Adipocyte (in vitro differentiated cells): ENCODE measurements at regions not wholly inside any gene's neighbourhood (a gene's known extent, or its start where the extent isn't known, plus 50 kb on each side); places are given as distances from the start of the nearest gene placed in this dataset.

Source experiments
- DNase-seq: peaks from one replicate; pipeline ENCODE4 v3.0.0-alpha.2; 2015; ENCODE audit warnings: low read depth
- H3K27me3 ChIP-seq: replicated peaks from 2 replicates; pipeline ENCODE4 v1.7.0; 2013; ENCODE audit warnings: mild to moderate bottlenecking, low read length, moderate library complexity; ENCODE audit not compliant: control insufficient read depth, insufficient read depth
- H3K36me3 ChIP-seq: 2 replicates; pipeline ENCODE4 v1.7.0; 2013; ENCODE audit warnings: low read length, mild to moderate bottlenecking, moderate library complexity; ENCODE audit not compliant: control insufficient read depth, insufficient read depth, severe bottlenecking
- H3K4me1 ChIP-seq: 2 replicates; pipeline ENCODE4 v1.7.0; 2013; ENCODE audit warnings: mild to moderate bottlenecking, low read length, moderate library complexity; ENCODE audit not compliant: control insufficient read depth, insufficient read depth
- H3K4me3 ChIP-seq: 2 replicates; pipeline ENCODE4 v1.7.0; 2013; ENCODE audit warnings: mild to moderate bottlenecking, low read length, moderate library complexity
- H3K9ac ChIP-seq: 2 replicates; pipeline ENCODE4 v1.7.0; 2013; ENCODE audit warnings: mild to moderate bottlenecking, low read length, moderate library complexity
- H3K9me3 ChIP-seq: 2 replicates; pipeline ENCODE4 v1.7.0; 2013; ENCODE audit warnings: mild to moderate bottlenecking, low read length, moderate library complexity; ENCODE audit not compliant: control insufficient read depth

DNA sequence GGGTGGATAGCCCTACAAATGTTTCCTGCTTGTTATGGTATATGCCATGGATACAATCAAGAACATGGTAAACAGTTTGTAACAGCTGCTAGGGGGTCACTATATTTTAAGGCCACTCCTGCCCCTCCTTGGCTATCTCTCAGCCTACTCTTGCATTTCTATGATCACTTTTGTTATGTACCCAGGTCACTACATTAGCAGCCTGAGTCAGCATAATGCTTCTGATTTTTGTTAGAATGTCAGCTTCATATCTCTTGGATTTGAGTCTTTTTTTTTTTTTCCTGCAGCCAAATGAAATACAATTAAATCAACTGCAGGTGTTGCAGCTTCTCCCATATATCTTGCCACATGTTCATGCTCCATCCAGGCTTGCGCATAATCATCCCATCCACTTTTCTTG is 629.7 kb upstream of the GRAMD2B start:
- Histone ChIP-seq H3K27me3 (no peaks in the 10 kb centered on the region), H3K4me3 (no peak overlapping the region), H3K9me3 (no peaks in the 10 kb centered on the region), H3K36me3 (no peaks in the 10 kb centered on the region), H3K4me1 (no peaks in the 10 kb centered on the region), H3K9ac (no peak overlapping the region)
- DNase-seq: no peak

GRCh38 chr5:125794922-125795321 is 628.3 kb upstream of the GRAMD2B start:
- Histone ChIP-seq H3K4me1 (no peaks in the 10 kb centered on the region), H3K4me3 (no peak overlapping the region), H3K9ac (no peak overlapping the region), H3K36me3 (no peaks in the 10 kb centered on the region), H3K27me3 (no peaks in the 10 kb centered on the region), H3K9me3 (no peaks in the 10 kb centered on the region)
- DNase-seq: no peak

DNA sequence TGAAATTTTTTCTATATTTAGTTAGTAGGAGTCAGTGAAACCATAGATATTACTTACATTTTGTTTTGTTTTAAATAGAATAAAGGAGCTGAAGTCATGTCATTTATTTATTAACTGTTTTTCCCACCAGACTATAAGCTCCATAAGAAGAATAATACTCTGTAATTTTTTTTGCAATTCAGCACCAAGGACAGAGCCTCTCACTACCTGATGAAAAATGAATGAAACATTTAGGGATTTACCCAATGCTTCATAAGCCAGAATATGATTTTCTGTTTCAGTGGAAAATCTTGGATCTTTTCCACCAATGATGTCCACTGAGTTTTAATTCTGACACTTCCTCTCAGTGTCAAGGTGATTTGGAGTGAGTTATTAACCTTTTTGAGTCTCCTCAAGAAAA is 624.9 kb upstream of the GRAMD2B start:
- Histone ChIP-seq H3K9me3 (no peaks in the 10 kb centered on the region), H3K4me3 (no peak overlapping the region), H3K27me3 (no peaks in the 10 kb centered on the region), H3K36me3 (no peaks in the 10 kb centered on the region), H3K9ac (no peak overlapping the region), H3K4me1 (no peaks in the 10 kb centered on the region)
- peak; percentile 72 for DNase-seq

- no peaks in the 10 kb centered on the region for H3K27me3 ChIP-seq
- no peaks in the 10 kb centered on the region for H3K4me1 ChIP-seq
- no peak overlapping the region for H3K4me3 ChIP-seq
- DNase-seq: no peak
- no peaks in the 10 kb centered on the region for H3K9me3 ChIP-seq
- H3K36me3 ChIP-seq: no peaks in the 10 kb centered on the region
- no peak overlapping the region for H3K9ac ChIP-seq
Observed at GRCh38 chr5:125812651-125813050, 610.6 kb upstream of the GRAMD2B start.

GRCh38 chr5:125813221-125813974 is 609.8 kb upstream of the GRAMD2B start:
- Histone ChIP-seq H3K36me3 (no peaks in the 10 kb centered on the region), H3K27me3 (no peaks in the 10 kb centered on the region)
- no peak for DNase-seq

DNA sequence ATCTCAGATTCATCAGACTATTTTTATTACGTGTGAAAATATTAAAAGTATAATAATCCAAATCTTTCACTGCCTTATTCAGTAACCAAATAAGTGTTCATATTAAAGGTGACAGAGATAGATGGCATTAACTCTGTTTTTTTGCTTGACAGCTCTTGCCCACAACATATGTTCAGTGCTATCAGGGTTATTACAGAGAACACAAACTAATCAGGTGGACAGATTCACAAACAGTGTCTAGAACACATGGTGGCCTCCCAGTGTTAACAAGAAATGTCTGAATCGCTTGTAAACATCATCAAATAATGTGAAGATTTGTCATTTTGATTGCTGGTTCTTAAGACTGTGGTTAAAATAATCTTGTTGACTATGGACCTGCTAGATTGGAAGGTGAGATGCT is 609.1 kb upstream of the GRAMD2B start:
- no peak for DNase-seq
- Histone ChIP-seq H3K36me3 (no peaks in the 10 kb centered on the region), H3K27me3 (no peaks in the 10 kb centered on the region), H3K4me3 (no peak overlapping the region), H3K9me3 (no peaks in the 10 kb centered on the region), H3K9ac (no peak overlapping the region), H3K4me1 (no peaks in the 10 kb centered on the region)

More at GRCh38 chr5:125813221-125813974, 609.8 kb upstream of the GRAMD2B start:
- H3K4me3 ChIP-seq: no peak overlapping the region
- H3K9ac ChIP-seq: no peak overlapping the region
- H3K4me1 ChIP-seq: no peaks in the 10 kb centered on the region
- no peaks in the 10 kb centered on the region for H3K9me3 ChIP-seq

DNA sequence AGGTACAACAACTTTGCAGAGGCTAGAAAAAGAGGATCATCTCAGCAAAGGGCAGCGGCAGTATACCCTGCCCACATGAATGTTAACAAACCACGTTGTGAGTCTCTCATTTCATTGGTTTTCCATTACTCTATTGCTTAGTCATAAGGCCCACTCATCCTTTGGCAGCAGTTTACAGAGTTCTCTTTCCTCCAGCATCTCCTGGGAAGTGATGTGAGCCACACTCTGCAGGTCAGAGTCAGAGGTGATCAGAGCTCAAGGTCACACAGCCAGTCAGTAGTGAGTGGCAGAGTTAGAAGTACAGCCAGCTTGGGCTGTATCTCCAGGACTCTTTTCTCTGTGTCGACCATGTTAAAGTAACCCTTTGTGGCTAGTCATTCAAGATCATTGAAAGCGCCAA is 599.6 kb upstream of the GRAMD2B start:
- Histone ChIP-seq H3K9ac (no peak overlapping the region), H3K4me1 (peaks cover 2% of the 10 kb centered on the region), H3K4me3 (no peak overlapping the region), H3K36me3 (no peaks in the 10 kb centered on the region), H3K27me3 (no peaks in the 10 kb centered on the region), H3K9me3 (no peaks in the 10 kb centered on the region)
- DNase-seq: no peak

DNA sequence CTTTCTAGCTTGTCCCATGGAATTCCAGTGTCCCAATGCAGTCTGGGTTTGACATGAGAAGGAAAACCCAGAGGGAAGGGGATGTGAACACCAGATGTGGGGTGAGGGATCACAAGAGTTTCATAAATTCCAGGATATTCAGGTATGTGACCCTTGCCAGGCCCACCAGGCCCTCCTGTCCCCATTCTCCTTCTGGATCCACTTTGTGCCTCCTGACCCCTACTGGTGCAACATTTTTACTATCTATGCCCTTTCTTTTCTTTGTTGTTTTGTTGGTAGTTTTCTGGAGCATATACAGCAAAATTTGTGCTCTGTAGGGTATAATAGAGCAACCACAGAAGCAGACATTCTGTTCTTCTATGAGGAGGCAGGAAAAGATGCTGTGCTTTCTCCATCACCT is 597.0 kb upstream of the GRAMD2B start:
- Histone ChIP-seq H3K9me3 (peaks cover 6% of the 10 kb centered on the region), H3K36me3 (no peaks in the 10 kb centered on the region), H3K4me3 (no peak overlapping the region), H3K27me3 (no peaks in the 10 kb centered on the region), H3K4me1 (peaks cover 2% of the 10 kb centered on the region), H3K9ac (no peak overlapping the region)
- no peak for DNase-seq

DNA sequence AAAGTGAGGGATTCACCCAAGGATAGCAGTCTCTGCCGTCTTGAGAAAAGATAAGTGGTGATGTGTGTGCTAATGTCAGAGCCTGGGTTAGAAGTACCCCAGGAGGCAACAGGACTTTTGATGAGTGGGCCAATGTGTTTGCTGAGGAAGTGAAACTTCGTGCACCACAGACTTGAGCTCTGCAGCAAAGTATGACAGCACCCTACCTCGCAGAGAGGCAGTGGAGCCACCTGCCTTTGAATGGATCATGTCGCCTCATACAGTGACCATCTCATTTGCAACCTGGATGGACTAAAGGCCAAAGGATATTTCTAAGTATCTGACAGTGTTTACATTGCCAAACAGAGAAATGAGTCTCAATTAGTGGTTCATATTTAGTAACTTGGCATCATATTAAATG is 593.9 kb upstream of the GRAMD2B start:
- peaks cover 9% of the 10 kb centered on the region for H3K4me1 ChIP-seq
- no peaks in the 10 kb centered on the region for H3K36me3 ChIP-seq
- no peaks in the 10 kb centered on the region for H3K27me3 ChIP-seq
- no peak overlapping the region for H3K9ac ChIP-seq
- no peak for DNase-seq
- peaks cover 11% of the 10 kb centered on the region for H3K9me3 ChIP-seq
- H3K4me3 ChIP-seq: no peak overlapping the region

DNA sequence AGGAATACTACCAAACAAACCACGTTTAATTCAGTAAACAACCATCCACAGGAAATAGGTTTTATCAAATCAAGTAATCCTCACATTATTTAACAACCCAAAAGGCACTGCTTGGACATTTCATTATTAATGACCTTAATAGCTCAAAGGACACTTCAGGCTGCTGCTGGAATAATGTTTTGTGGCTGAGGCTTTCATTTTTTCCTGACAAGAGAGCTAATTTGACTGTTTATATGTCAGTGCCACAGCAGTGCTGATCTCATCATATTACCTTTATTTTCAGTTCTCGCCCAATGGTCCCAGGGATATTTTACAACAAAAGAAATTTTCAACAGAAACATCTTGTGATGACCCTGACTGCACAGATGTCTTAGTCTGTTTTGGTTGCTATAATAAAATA is 589.8 kb upstream of the GRAMD2B start:
- H3K36me3 ChIP-seq: no peaks in the 10 kb centered on the region
- no peak overlapping the region for H3K9ac ChIP-seq
- no peaks in the 10 kb centered on the region for H3K27me3 ChIP-seq
- H3K9me3 ChIP-seq: peaks cover 11% of the 10 kb centered on the region
- no peak overlapping the region for H3K4me3 ChIP-seq
- DNase-seq: no peak
- H3K4me1 ChIP-seq: peaks cover 27% of the 10 kb centered on the region

DNA sequence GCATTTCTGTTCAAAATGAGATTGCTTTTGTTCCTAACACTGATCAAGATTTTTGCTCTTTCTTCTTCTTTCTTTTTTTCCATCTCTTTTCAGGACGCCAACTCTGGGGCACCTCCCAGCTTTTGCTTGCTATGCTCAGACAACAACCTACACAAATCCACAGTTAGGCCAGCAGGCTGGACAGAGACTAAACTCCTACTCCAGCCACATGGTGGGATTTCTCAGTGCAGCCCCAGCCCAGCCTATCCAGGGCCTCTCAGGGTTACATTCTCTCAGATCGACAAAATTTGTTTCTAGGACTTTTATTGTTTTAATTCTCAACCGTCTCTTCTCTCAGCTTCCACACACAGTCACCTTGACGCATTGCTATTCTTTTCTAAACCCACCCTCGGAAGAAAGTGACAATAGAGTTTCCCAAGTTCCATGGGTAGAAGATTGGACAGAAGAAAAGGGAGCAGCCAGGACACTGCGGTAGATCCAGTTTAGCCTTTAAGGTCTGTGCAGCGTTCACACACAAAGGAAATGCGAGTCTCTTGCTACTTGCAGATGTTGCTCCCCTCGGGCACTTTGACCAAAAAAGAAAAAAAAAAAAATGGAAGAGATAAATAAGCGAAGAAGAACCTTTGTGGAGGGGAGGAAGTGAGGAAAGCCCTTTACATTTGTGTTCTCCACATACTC is 588.6 kb upstream of the GRAMD2B start:
- Histone ChIP-seq H3K4me3 (no peak overlapping the region), H3K27me3 (no peaks in the 10 kb centered on the region), H3K36me3 (no peaks in the 10 kb centered on the region), H3K9me3 (peaks cover 11% of the 10 kb centered on the region), H3K4me1 (peaks cover 29% of the 10 kb centered on the region), H3K9ac (peak overlapping the region; percentile 14)
- DNase-seq: no peak
